ENCODE measurements at regions not wholly inside any gene's neighbourhood (a gene's known extent, or its start where the extent isn't known, plus 50 kb on each side); places are given as distances from the start of the nearest gene placed in this dataset.

DNA sequence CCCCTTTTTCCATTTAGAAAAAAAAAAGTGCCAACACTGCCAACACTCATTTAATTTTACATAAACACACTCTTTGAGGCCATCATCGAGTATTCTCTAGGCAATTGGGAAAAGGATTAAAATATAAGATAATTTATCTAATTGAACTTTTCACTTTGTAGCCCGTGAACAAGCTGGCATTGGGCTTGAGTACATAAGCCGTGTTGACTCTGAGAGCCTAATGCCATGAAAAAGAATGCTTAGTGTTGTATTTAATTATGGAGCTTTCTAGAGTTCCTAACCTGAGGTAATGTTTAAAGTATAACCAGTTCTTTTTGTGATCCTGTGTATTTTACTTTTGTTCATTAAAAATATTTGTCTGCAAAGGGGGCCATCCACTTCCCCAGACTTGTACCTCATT is 193.8 kb downstream of the LYPLAL1 start:
- Histone ChIP-seq H3K9me3 (ENCODE audit: insufficient read depth in 2 of 2, low read depth in 1 of 2, low read length in 1 of 2) (no peaks in the 10 kb centered on the region), H3K36me3 (ENCODE audit: control insufficient read depth in 2 of 4, insufficient read depth in 4 of 4, low read length in 3 of 4) (no peaks in the 10 kb centered on the region), H3K23me2 (ENCODE audit: low read depth, low read length) (no peaks in the 10 kb centered on the region), H4K5ac (ENCODE audit: insufficient read length, low read depth, low read length) (no peak overlapping the region), H2AFZ (ENCODE audit: low read length) (no peak overlapping the region), H3K18ac (ENCODE audit: extremely low read depth, low read length) (no peak overlapping the region), H4K91ac (replicated peaks; ENCODE audit: insufficient read length, low read length) (no peak overlapping the region), H3K14ac (ENCODE audit: insufficient read length) (no peak overlapping the region), H3K4me2 (ENCODE audit: insufficient read depth in 1 of 2, low read depth in 2 of 2, low read length in 2 of 2) (no peak overlapping the region), H4K20me1 (replicated peaks in 1 of 2; ENCODE audit: control insufficient read depth in 1 of 2, insufficient read depth in 2 of 2, low read length in 2 of 2) (no peaks in the 10 kb centered on the region), H2BK15ac (ENCODE audit: low read length) (no peak overlapping the region), H3K4me1 (replicated peaks in 1 of 4; ENCODE audit: control insufficient read depth in 3 of 4, insufficient read depth in 4 of 4, low read length in 3 of 4) (no peaks in the 10 kb centered on the region), H3K79me1 (ENCODE audit: low read depth, low read length) (no peaks in the 10 kb centered on the region), H2AK5ac (ENCODE audit: low read depth, low read length) (no peak overlapping the region), H3K9ac (replicated peaks in 1 of 4; ENCODE audit: extremely low read depth in 1 of 4, low read depth in 3 of 4, low read length in 3 of 4) (no peak overlapping the region), H3K27ac (ENCODE audit: low read depth, low read length) (no peak overlapping the region), H3K56ac (replicated peaks; ENCODE audit: insufficient read length, low read depth, low read length) (no peak overlapping the region), H3K4me3 (ENCODE audit: extremely low read depth in 1 of 4, insufficient read depth in 2 of 4, low read depth in 3 of 4, low read length in 4 of 4) (no peak overlapping the region), H2BK5ac (ENCODE audit: low read depth, low read length) (no peak overlapping the region), H2BK120ac (replicated peaks; ENCODE audit: low read depth, low read length) (no peak overlapping the region), H4K8ac (ENCODE audit: extremely low read depth, insufficient read depth, low read length) (no peak overlapping the region), H3K23ac (ENCODE audit: insufficient read length) (no peak overlapping the region), H3K79me2 (ENCODE audit: control insufficient read depth in 1 of 2, insufficient read depth in 2 of 2, low read length in 2 of 2) (no peaks in the 10 kb centered on the region), H3K27me3 (replicated peaks in 1 of 4; ENCODE audit: control insufficient read depth in 3 of 4, extremely low read depth in 1 of 4, insufficient read depth in 3 of 4, low read length in 3 of 4) (no peaks in the 10 kb centered on the region), H2BK12ac (ENCODE audit: low read depth, low read length) (no peak overlapping the region), H2BK20ac (ENCODE audit: low read length) (no peak overlapping the region), H3K4ac (replicated peaks; ENCODE audit: insufficient read length, low read depth, low read length) (no peak overlapping the region)
- DNase-seq (ENCODE audit: low read depth in 1 of 2, low spot score in 2 of 2): no peak
- no peak for FAIRE-seq
- ChIA-PET CTCF (ENCODE audit: partially characterized antibody) (interaction anchor here (0.5 kb wide), 1 partner anchor 658 kb away, joined by 4 read pairs; no protein-coding TSS in a partner anchor), POLR2A (ENCODE audit: partially characterized antibody) (no interaction called here)
- 92% methylated on average over 3 of the region's 3 CpGs; no CpG with 5 or more reads in 1 of the 2 experiments for WGBS, 2 experiments (ENCODE audit: extremely low coverage in 1 of 2, insufficient coverage in 1 of 2, insufficient read length in 1 of 2, insufficient replicate concordance in 2 of 2, low coverage in 1 of 2, low lambda C conversion rate in 2 of 2, missing lambda C conversion rate in 1 of 2)
- TF ChIP-seq EZH2 (IDR thresholded peaks at IDR 0.05; ENCODE audit: low read depth, low read length, severe bottlenecking) (no peak), SUZ12 (IDR thresholded peaks at IDR 0.05; ENCODE audit: low read length) (no peak), CBX8 (IDR thresholded peaks at IDR 0.05; ENCODE audit: borderline replicate concordance, low read depth, low read length) (no peak), CHD2 (IDR thresholded peaks at IDR 0.05; ENCODE audit: low read length) (no peak), SIN3A (conservative IDR thresholded peaks at IDR 0.05 in 1 of 2, IDR thresholded peaks at IDR 0.05 in 1 of 2; ENCODE audit: low read depth in 1 of 2, low read length in 2 of 2) (no peak), EGR1 (IDR thresholded peaks at IDR 0.05; ENCODE audit: borderline replicate concordance, low read depth, low read length) (no peak), GTF2F1 (IDR thresholded peaks at IDR 0.05; ENCODE audit: borderline replicate concordance, low read depth, low read length) (no peak), CREB1 (IDR thresholded peaks at IDR 0.05) (no peak), SAP30 (IDR thresholded peaks at IDR 0.05; ENCODE audit: insufficient read depth, insufficient replicate concordance, low read length) (no peak), TBP (IDR thresholded peaks at IDR 0.05; ENCODE audit: low read depth, low read length) (no peak), BACH1 (IDR thresholded peaks at IDR 0.05; ENCODE audit: low read length) (no peak), NANOG (IDR thresholded peaks at IDR 0.05; ENCODE audit: insufficient read depth, low read depth, low read length, poor library complexity, severe bottlenecking) (no peak)
- TF ChIP-seq, protein P1, sequence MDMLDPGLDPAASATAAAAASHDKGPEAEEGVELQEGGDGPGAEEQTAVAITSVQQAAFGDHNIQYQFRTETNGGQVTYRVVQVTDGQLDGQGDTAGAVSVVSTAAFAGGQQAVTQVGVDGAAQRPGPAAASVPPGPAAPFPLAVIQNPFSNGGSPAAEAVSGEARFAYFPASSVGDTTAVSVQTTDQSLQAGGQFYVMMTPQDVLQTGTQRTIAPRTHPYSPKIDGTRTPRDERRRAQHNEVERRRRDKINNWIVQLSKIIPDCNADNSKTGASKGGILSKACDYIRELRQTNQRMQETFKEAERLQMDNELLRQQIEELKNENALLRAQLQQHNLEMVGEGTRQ (IDR thresholded peaks at IDR 0.05; ENCODE audit: low read length): no peak
